DMS114 treated with DMSO at 0.1 percent for 48 hours (cell line): ENCODE measurements at regions not wholly inside any gene's neighbourhood (a gene's known extent, or its start where the extent isn't known, plus 50 kb on each side); places are given as distances from the start of the nearest gene placed in this dataset.

Experiments used
- DNase-seq: peaks from one replicate; lab custom pipeline; 2025; ENCODE audit not compliant: unreplicated experiment; lab: John Stamatoyannopoulos, UW

GRCh38 chr2:226066391-226066790, 666.9 kb downstream of the NYAP2 start:
- DNase-seq, result no peak

GRCh38 chr2:226064932-226065570, 665.5 kb downstream of the NYAP2 start:
- no peak for DNase-seq

GRCh38 chr2:226063704-226064440, 664.4 kb downstream of the NYAP2 start:
- no peak for DNase-seq

- no peak for DNase-seq
Observed at GRCh38 chr2:226059961-226060627, 660.6 kb downstream of the NYAP2 start.

GRCh38 chr2:226057914-226058313, 658.4 kb downstream of the NYAP2 start:
- no peak for DNase-seq

GRCh38 chr2:226057365-226057764, 657.9 kb downstream of the NYAP2 start:
- DNase-seq, result no peak

- DNase-seq, result no peak
Observed at GRCh38 chr2:226052772-226053416, 653.4 kb downstream of the NYAP2 start.

- DNase-seq, result no peak
Observed at GRCh38 chr2:226050822-226051221, 651.3 kb downstream of the NYAP2 start.

GRCh38 chr2:226048611-226049010, 649.1 kb downstream of the NYAP2 start:
- no peak for DNase-seq

GRCh38 chr2:226045080-226045479, 645.6 kb downstream of the NYAP2 start:
- no peak for DNase-seq

GRCh38 chr2:226040344-226040900, 640.9 kb downstream of the NYAP2 start:
- no peak for DNase-seq

GRCh38 chr2:226037526-226037925, 638.0 kb downstream of the NYAP2 start:
- DNase-seq, result no peak

- no peak for DNase-seq
Observed at GRCh38 chr2:226031647-226032501, 632.4 kb downstream of the NYAP2 start.

- DNase-seq, result no peak
Observed at GRCh38 chr2:226030788-226031646, 631.5 kb downstream of the NYAP2 start.

- no peak for DNase-seq
Observed at GRCh38 chr2:226030369-226030768, 630.9 kb downstream of the NYAP2 start.

GRCh38 chr2:226023946-226024345, 624.4 kb downstream of the NYAP2 start:
- DNase-seq, result no peak

GRCh38 chr2:226023383-226023782, 623.9 kb downstream of the NYAP2 start:
- no peak for DNase-seq

GRCh38 chr2:226020956-226021355, 621.4 kb downstream of the NYAP2 start:
- DNase-seq, result no peak

GRCh38 chr2:226020176-226020575, 620.7 kb downstream of the NYAP2 start:
- DNase-seq, result no peak
